MCF 10A (cell line): ENCODE measurements at regions not wholly inside any gene's neighbourhood (a gene's known extent, or its start where the extent isn't known, plus 50 kb on each side); places are given as distances from the start of the nearest gene placed in this dataset.
A peak's percentile ranks its signal among the peaks of the same experiment; 100 is the strongest.

Source experiments
- BruUV-seq: library from RNA; stranded (reverse); fragments of 400-500 nt; replicated peaks from 2 replicates; lab custom pipeline; 2021; lab: Mats Ljungman, UMichigan
- CTCF ChIA-PET: fragments of 300-600 bp; sonication (Branson Sonifier 250); formaldehyde crosslinking; extraction: SDS; loops from one replicate; lab custom pipeline; 2021; ENCODE audit warnings: antibody characterized with exemption, inconsistent platforms; lab: Yijun Ruan, JAX
- POLR2A ChIA-PET: fragments of 300-600, 350-650 bp; sonication (Branson Sonifier 250); formaldehyde crosslinking; extraction: SDS; loops from one replicate; lab custom pipeline; 2020; ENCODE audit warnings: antibody characterized with exemption, inconsistent platforms; lab: Yijun Ruan, JAX
- DNase-seq: peaks from one replicate; pipeline ENCODE4 v3.0.0-alpha.2; 2018; ENCODE audit not compliant: unreplicated experiment
- H3K27ac Mint-ChIP-seq: one replicate; pipeline ENCODE4 v1.8.0; 2022; ENCODE audit warnings: mild to moderate bottlenecking, low read depth, mixed read lengths; ENCODE audit not compliant: unreplicated experiment
- H3K27me3 Mint-ChIP-seq: one replicate; pipeline ENCODE4 v1.8.0; 2022; ENCODE audit warnings: mixed read lengths; ENCODE audit not compliant: insufficient read depth, unreplicated experiment
- H3K36me3 Mint-ChIP-seq: one replicate; pipeline ENCODE4 v1.8.0; 2022; ENCODE audit warnings: mild to moderate bottlenecking, moderate library complexity, mixed read lengths; ENCODE audit not compliant: insufficient read depth, unreplicated experiment
- H3K4me1 Mint-ChIP-seq: one replicate; pipeline ENCODE4 v1.8.0; 2022; ENCODE audit warnings: mixed read lengths; ENCODE audit not compliant: insufficient read depth, unreplicated experiment
- H3K4me3 Mint-ChIP-seq: one replicate; pipeline ENCODE4 v1.8.0; 2022; ENCODE audit warnings: mild to moderate bottlenecking, moderate library complexity, mixed read lengths; ENCODE audit not compliant: unreplicated experiment
- H3K9me3 Mint-ChIP-seq: one replicate; pipeline ENCODE4 v1.8.0; 2022; ENCODE audit warnings: mixed read lengths; ENCODE audit not compliant: unreplicated experiment
- intact Hi-C: fragments of 100-400 bp; cut with micrococcal nuclease; formaldehyde crosslinking; loops from 2 replicates; pipeline ENCODE4 v1.14.1; 2022
- TF ChIP-seq, protein P1 (sequence below): fragments of 200-600 bp; IDR thresholded peaks from one replicate; pipeline ENCODE4 v1.8.0; 2022; ENCODE audit warnings: antibody characterized with exemption, mild to moderate bottlenecking; ENCODE audit not compliant: unreplicated experiment

- POLR2A ChIA-PET = no interaction called here
- Mint-ChIP-seq H3K27me3 (peaks cover 8% of the 10 kb centered on the region), H3K4me3 (no peak overlapping the region), H3K36me3 (no peaks in the 10 kb centered on the region), H3K27ac (no peak overlapping the region), H3K4me1 (no peaks in the 10 kb centered on the region), H3K9me3 (peaks cover 3% of the 10 kb centered on the region)
- CTCF ChIA-PET = no interaction called here
- BruUV-seq = no TSS peak
- DNase-seq = peak; percentile 1
- TF ChIP-seq, protein P1, sequence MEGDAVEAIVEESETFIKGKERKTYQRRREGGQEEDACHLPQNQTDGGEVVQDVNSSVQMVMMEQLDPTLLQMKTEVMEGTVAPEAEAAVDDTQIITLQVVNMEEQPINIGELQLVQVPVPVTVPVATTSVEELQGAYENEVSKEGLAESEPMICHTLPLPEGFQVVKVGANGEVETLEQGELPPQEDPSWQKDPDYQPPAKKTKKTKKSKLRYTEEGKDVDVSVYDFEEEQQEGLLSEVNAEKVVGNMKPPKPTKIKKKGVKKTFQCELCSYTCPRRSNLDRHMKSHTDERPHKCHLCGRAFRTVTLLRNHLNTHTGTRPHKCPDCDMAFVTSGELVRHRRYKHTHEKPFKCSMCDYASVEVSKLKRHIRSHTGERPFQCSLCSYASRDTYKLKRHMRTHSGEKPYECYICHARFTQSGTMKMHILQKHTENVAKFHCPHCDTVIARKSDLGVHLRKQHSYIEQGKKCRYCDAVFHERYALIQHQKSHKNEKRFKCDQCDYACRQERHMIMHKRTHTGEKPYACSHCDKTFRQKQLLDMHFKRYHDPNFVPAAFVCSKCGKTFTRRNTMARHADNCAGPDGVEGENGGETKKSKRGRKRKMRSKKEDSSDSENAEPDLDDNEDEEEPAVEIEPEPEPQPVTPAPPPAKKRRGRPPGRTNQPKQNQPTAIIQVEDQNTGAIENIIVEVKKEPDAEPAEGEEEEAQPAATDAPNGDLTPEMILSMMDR = no peak
- intact Hi-C loops = no loop called here
These were observed 515.4 kb upstream of the PTPRD start for GRCh38 chr9:11128156-11128555.

DNA sequence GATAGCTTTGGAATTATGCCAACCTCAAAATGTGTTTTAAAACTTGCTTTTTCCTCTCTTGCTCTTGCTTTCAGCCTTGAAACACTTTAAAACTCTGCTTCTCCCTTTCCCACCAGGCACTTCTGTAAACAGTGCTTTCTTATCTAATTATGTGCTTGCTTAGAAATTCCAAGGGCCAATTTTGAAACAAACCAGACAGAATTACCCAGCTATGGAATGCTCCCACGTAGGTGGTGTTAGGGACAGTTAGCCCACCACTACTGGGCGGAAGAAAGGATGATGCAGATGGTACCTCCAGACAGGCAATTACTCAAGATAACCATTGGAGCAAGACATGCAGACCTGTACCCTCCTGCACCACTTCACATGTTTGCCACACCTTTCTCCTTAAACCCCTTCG is 523.0 kb upstream of the PTPRD start:
- Mint-ChIP-seq H3K27me3 (no peaks in the 10 kb centered on the region), H3K4me1 (no peaks in the 10 kb centered on the region), H3K9me3 (no peaks in the 10 kb centered on the region), H3K4me3 (no peak overlapping the region), H3K27ac (no peak overlapping the region), H3K36me3 (no peaks in the 10 kb centered on the region)
- TF ChIP-seq, protein P1 = no peak
- intact Hi-C loops = no loop called here
- ChIA-PET CTCF (no interaction called here), POLR2A (no interaction called here)
- BruUV-seq = no TSS peak
- DNase-seq = no peak

DNA sequence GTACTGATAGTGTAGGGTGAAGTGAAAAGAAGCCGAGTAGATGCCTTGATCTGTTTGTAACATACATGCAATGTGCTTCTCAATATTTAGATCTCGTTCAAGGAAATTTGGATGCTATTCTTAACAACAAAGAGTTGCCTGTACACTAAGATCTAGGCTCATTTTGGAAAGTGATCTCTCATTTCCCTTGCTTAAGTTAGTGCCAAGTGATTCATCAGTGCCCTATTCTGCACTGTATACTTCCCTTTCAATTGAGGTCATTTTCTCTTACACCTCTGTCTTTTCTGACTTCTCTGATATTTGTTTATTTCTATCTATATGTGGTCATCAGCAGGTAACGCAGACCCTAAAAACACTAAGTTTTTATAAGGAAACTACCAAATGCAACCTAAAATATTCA is 528.6 kb upstream of the PTPRD start:
- Mint-ChIP-seq H3K4me1 (no peaks in the 10 kb centered on the region), H3K36me3 (no peaks in the 10 kb centered on the region), H3K27ac (no peak overlapping the region), H3K27me3 (no peaks in the 10 kb centered on the region), H3K4me3 (no peak overlapping the region), H3K9me3 (no peaks in the 10 kb centered on the region)
- intact Hi-C loops = no loop called here
- POLR2A ChIA-PET = no interaction called here
- BruUV-seq = no TSS peak
- TF ChIP-seq, protein P1 = no peak
- peak; percentile 5 for DNase-seq
- CTCF ChIA-PET = interaction anchor here (0.6 kb wide), 1 partner anchor 14 kb away, joined by 3 read pairs; no protein-coding TSS in a partner anchor

- intact Hi-C loops = no loop called here
- H3K4me1 Mint-ChIP-seq = no peaks in the 10 kb centered on the region
- no peaks in the 10 kb centered on the region for H3K36me3 Mint-ChIP-seq
- H3K9me3 Mint-ChIP-seq = no peaks in the 10 kb centered on the region
- H3K27me3 Mint-ChIP-seq = no peaks in the 10 kb centered on the region
- ChIA-PET CTCF (interaction anchor here (0.7 to 0.9 kb wide), 2 partner anchors 9 to 1053 kb away, joined by 3 to 5 read pairs; no protein-coding TSS in a partner anchor), POLR2A (interaction anchor here (0.7 kb wide), 1 partner anchor 621 kb away, joined by 3 read pairs; no protein-coding TSS in a partner anchor)
- H3K27ac Mint-ChIP-seq = no peak overlapping the region
- no peak overlapping the region for H3K4me3 Mint-ChIP-seq
- BruUV-seq = no TSS peak
- DNase-seq = no peak
- TF ChIP-seq, protein P1 = no peak
These were observed 530.4 kb upstream of the PTPRD start for GRCh38 chr9:11142965-11143738.
